ENCODE measurements at regions not wholly inside any gene's neighbourhood (a gene's known extent, or its start where the extent isn't known, plus 50 kb on each side); places are given as distances from the start of the nearest gene placed in this dataset.

GRCh38 chr15:69562116-69562515 lies 109.5 kb downstream of the RPLP1 start:
- peaks cover 17% of the 10 kb centered on the region for H3K4me1 Mint-ChIP-seq
- no peak overlapping the region for H3K27ac Mint-ChIP-seq
- H3K9me3 Mint-ChIP-seq = no peaks in the 10 kb centered on the region
- DNase-seq (ENCODE audit: low spot score) = no peak
- ATAC-seq = no peak
- CTCF ChIA-PET = interaction anchor here (0.6 to 1.9 kb wide), 3 partner anchors 59 to 1593 kb away, joined by 3 to 8 read pairs (median 6); no protein-coding TSS in a partner anchor
- POLR2A ChIA-PET = no interaction called here
- no peaks in the 10 kb centered on the region for H3K36me3 Mint-ChIP-seq
- H3K27me3 Mint-ChIP-seq (ENCODE audit: low read depth) = no peaks in the 10 kb centered on the region; the same call in 1 of the 2 replicates
- TF ChIP-seq ZNF416 (CRISPR knock-in tag; IDR thresholded peaks at IDR 0.05) = no peak
- TF ChIP-seq OVOL2 (CRISPR knock-in tag; IDR thresholded peaks at IDR 0.05; ENCODE audit: borderline replicate concordance) = no peak
- no peak for TF ChIP-seq ZBTB43 (CRISPR knock-in tag; IDR thresholded peaks at IDR 0.05)
- no peak for TF ChIP-seq ETV6 (CRISPR knock-in tag; IDR thresholded peaks at IDR 0.05)
- no peak for TF ChIP-seq ZNF281 (CRISPR knock-in tag; IDR thresholded peaks at IDR 0.05)
- TF ChIP-seq E2F4 (CRISPR knock-in tag; IDR thresholded peaks at IDR 0.05; ENCODE audit: borderline replicate concordance, low read depth) = no peak
- TF ChIP-seq ERG (CRISPR knock-in tag; IDR thresholded peaks at IDR 0.05) = no peak
- TF ChIP-seq SMAD3 (CRISPR knock-in tag; IDR thresholded peaks at IDR 0.05; ENCODE audit: borderline replicate concordance) = no peak
- TF ChIP-seq ATF6 (CRISPR knock-in tag; IDR thresholded peaks at IDR 0.05) = no peak
- no peak for TF ChIP-seq FOXJ3 (CRISPR knock-in tag; IDR thresholded peaks at IDR 0.05; ENCODE audit: borderline replicate concordance)
- TF ChIP-seq ZNF671 (CRISPR knock-in tag; IDR thresholded peaks at IDR 0.05) = no peak
- TF ChIP-seq JAZF1 (CRISPR knock-in tag; IDR thresholded peaks at IDR 0.05) = no peak
- no peak overlapping the region for H3K4me3 Mint-ChIP-seq

- ChIA-PET POLR2A (no interaction called here), CTCF (interaction anchor here (0.6 to 1.9 kb wide), 2 partner anchors 84 to 1594 kb away, joined by 3 to 8 read pairs; no protein-coding TSS in a partner anchor)
- TF ChIP-seq NR2C2 (CRISPR knock-in tag; IDR thresholded peaks at IDR 0.05) (no peak), STAT6 (CRISPR knock-in tag; conservative IDR thresholded peaks at IDR 0.05; ENCODE audit: low read depth) (no peak), JAZF1 (CRISPR knock-in tag; IDR thresholded peaks at IDR 0.05) (no peak), PREB (CRISPR knock-in tag; IDR thresholded peaks at IDR 0.05; ENCODE audit: borderline replicate concordance) (no peak), JUN (CRISPR knock-in tag; IDR thresholded peaks at IDR 0.05) (no peak), MLX (CRISPR knock-in tag; IDR thresholded peaks at IDR 0.05) (no peak), FOXP4 (CRISPR knock-in tag; IDR thresholded peaks at IDR 0.05) (no peak)
Measured at GRCh38 chr15:69562564-69562963, 109.9 kb downstream of the RPLP1 start.

More at GRCh38 chr15:69562564-69562963, 109.9 kb downstream of the RPLP1 start:
- ATAC-seq (no peak), DNase-seq (ENCODE audit: low spot score) (no peak)
- Mint-ChIP-seq H3K9me3 (no peaks in the 10 kb centered on the region), H3K27me3 (ENCODE audit: low read depth) (no peaks in the 10 kb centered on the region; the same call in 1 of the 2 replicates), H3K27ac (no peak overlapping the region), H3K36me3 (no peaks in the 10 kb centered on the region), H3K4me3 (no peak overlapping the region), H3K4me1 (peaks cover 12% of the 10 kb centered on the region)

Data from WTC11 (cell line).